Epithelial cell of esophagus (primary cell): ENCODE measurements at regions not wholly inside any gene's neighbourhood (a gene's known extent, or its start where the extent isn't known, plus 50 kb on each side); places are given as distances from the start of the nearest gene placed in this dataset.

ENCODE experiments used
- DNase-seq: peaks from one replicate; pipeline ENCODE4 v3.0.0; 2010; ENCODE audit warnings: low read depth
- H3K4me3 ChIP-seq: 2 replicates; pipeline ENCODE4 v1.5.1; 2011; ENCODE audit warnings: mild to moderate bottlenecking, low read length, control low read depth
- CTCF ChIP-seq: IDR thresholded peaks from 2 replicates; pipeline ENCODE4 v1.5.1; 2011; ENCODE audit warnings: low read depth, mild to moderate bottlenecking, low read length, control low read depth, inconsistent platforms; ENCODE audit not compliant: insufficient read depth; ENCODE audit errors: missing control alignments

- TF ChIP-seq CTCF, result no peak
- DNase-seq, result no peak
- no peak overlapping the region for H3K4me3 ChIP-seq
Observed at GRCh38 chr7:156051884-156052283, 239.6 kb upstream of the SHH start.

GRCh38 chr7:156050636-156051569, 238.6 kb upstream of the SHH start:
- no peak overlapping the region for H3K4me3 ChIP-seq
- no peak for DNase-seq
- no peak for TF ChIP-seq CTCF

GRCh38 chr7:156049366-156049765, 237.1 kb upstream of the SHH start:
- DNase-seq, result no peak

GRCh38 chr7:156046031-156046560, 233.8 kb upstream of the SHH start:
- no peak for DNase-seq
- no peak overlapping the region for H3K4me3 ChIP-seq
- TF ChIP-seq CTCF, result no peak

More at GRCh38 chr7:156049366-156049765, 237.1 kb upstream of the SHH start:
- TF ChIP-seq CTCF, result no peak
- H3K4me3 ChIP-seq, result no peak overlapping the region

- H3K4me3 ChIP-seq, result no peak overlapping the region
- TF ChIP-seq CTCF, result no peak
Observed at GRCh38 chr7:156043416-156044178, 231.3 kb upstream of the SHH start.

GRCh38 chr7:156041398-156041797, 229.1 kb upstream of the SHH start:
- no peak for DNase-seq
- H3K4me3 ChIP-seq, result no peak overlapping the region
- no peak for TF ChIP-seq CTCF

More at GRCh38 chr7:156043416-156044178, 231.3 kb upstream of the SHH start:
- no peak for DNase-seq
